Smooth muscle cell of the brain vasculature (primary cell): ENCODE measurements at regions not wholly inside any gene's neighbourhood (a gene's known extent, or its start where the extent isn't known, plus 50 kb on each side); places are given as distances from the start of the nearest gene placed in this dataset.

Experiments
- DNase-seq: peaks from one replicate; pipeline ENCODE4 v3.0.0-alpha.2; 2012; ENCODE audit warnings: low read depth, low spot score

DNA sequence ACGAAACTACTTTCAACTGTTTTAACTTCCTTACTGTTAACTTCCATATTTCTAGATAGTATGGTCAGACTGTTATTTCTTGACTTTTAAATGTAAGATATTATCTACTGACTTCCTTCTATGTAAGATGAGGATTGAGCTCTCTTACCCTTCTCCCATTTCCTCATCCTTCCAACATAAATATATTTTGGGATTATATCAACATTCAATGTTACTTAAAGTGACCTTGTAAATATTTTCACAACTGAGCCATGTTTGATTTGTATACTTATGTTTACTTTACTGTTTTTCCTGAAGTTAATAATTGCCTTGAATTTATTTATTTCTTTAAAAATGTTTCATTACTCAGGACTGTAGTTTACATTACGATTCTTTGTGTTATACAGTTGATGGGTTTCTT, 148.7 kb downstream of the ZIC5 start:
- DNase-seq: no peak

DNA sequence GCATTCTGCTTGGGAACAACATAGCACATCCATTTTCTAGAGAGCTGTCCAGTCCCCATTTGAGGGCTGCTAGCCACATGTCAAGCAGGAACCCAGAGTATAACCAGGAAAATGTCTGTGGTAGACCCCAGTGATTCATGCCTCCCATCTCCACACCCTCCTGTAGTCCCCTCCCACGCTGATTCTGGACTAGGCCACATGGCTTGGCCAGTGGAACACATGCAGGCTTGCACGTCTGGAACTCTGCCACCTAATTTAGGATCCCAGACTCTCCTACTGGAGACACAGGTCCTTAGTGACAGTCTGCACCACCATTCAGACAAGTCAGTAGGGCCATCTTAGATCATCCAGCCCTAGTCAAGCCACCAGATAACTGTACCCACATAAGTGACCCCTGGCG, 149.8 kb downstream of the ZIC5 start:
- DNase-seq: no peak

DNA sequence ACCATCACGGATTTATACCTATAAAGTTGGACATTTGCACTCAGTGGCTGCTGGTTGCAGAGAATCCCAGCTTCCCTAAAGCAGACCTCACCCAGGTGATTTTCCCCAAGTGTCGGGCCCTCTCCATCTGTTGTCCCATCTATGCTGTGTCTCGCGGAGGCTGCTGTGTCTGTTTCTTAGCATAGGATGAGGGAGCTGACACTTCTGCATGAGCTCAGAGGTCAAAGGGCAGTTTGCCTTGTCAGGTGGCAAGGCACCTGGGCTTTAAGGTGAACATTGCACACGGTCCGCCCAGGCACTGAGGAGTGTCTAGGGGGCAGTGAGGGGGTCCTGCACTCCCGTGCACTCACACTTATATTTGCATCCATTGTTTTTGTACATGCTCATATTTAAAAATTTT, 151.6 kb downstream of the ZIC5 start:
- DNase-seq: no peak

DNA sequence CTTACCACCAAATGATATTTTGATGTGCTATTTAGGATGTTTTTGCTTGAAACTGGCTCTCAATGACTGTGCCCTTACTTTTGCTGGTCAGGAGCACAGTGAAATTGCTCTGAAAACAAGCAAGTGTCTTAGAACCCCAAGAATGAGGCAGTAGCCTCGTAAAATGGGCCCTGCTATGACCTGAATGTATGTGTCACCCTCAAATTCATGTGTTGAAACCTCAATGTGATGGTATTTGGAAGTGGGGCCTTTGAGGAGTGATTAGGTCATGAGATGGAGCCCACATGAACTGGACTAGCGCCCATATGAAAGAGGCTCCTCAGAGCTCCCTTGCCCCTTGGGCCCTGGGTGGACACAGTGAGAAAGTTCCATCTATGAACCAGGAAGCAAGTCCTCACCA, 155.2 kb downstream of the ZIC5 start:
- no peak for DNase-seq

DNA sequence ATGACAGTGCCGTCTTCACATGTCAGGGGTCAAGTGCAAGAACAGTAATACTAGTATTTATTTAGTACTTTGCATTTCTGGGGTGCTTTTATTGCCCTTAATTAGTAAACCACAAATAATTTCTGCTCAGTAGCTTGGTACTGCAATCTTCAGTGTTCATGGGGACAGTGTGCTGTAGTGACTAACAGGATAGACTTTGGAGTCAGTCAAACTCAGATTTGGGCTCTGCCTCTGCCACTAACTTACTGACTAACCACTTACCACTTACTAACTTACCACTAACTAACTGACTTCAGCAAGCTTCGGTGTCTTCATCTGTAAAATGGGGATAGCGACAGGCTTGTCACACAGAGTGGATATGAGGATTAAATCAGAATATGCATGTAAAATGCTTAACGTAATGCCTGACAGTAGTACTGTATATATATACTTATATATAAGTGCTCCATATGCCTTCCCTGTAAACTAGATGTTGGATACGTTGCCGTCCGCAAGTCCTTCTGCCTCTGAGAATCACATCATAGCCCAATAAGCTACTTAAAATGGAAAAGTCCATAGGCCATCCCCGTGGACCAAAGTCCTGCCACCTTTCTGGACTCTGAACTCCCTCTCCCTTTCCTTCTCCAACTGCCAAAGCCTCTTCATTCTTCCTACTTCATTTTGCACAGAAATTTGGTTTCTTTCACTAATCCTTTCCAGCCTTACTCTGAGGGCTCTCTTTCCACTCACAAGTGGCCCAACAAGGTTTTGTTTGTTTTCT, 158.1 kb downstream of the ZIC5 start:
- no peak for DNase-seq

- no peak for DNase-seq
These were observed 158.9 kb downstream of the ZIC5 start for GRCh38 chr13:99812625-99813024.

DNA sequence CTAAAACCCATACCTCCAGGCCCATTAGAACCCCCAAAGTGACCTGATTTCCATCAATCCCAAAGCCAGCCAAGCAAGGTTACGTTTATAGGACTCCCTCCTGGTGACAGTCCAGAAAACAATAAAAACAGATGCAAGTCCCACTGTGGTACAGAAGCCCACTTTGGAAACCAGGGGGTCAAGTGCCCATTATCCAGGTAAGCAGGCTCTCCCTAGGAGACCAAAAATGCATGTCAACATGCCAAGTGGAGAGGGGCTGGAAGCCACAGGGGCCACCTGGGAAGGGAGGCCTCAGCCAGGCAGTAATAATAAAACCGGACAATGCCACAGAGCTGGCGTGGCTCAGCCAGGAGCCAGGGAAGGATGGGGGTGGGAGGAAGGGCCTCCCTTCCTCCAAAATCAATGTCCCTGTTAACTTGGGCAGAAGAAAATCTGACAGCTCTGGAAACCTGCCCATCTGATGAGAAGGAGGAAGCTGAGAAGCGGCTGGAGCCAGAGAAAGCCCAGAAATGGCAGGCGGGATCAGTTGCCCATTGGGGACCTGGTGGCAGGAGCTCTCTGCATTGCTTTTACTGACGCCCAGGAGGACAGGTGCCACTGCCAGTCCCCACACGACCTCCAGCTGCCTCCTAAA, 160.4 kb downstream of the ZIC5 start:
- DNase-seq: no peak

DNA sequence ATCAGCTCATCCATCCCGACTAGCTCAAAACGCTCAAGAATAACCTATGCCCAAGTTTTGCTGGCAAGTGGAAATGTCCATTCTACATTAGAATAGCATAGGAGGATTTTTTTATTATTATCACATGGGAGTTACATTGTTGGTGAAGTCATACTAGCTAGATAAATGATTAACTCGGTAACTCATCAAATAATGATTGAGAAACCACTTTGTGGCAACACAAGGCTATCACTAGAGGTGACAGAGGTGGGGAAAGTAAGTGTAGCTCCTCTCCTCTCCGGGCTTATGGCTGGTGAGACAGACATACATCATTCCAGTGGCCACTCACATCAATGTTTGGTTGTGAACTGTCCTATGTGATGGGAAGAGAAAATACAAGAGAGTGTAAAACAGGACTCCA, 161.6 kb downstream of the ZIC5 start:
- DNase-seq: no peak

- no peak for DNase-seq
These were observed 162.1 kb downstream of the ZIC5 start for GRCh38 chr13:99809496-99809895.

- DNase-seq: no peak
These were observed 162.8 kb downstream of the ZIC5 start for GRCh38 chr13:99808786-99809185.

GRCh38 chr13:99806671-99807070, 164.9 kb downstream of the ZIC5 start:
- no peak for DNase-seq

GRCh38 chr13:99805361-99805760, 166.2 kb downstream of the ZIC5 start:
- DNase-seq: no peak

GRCh38 chr13:99803141-99803540, 168.4 kb downstream of the ZIC5 start:
- no peak for DNase-seq

DNA sequence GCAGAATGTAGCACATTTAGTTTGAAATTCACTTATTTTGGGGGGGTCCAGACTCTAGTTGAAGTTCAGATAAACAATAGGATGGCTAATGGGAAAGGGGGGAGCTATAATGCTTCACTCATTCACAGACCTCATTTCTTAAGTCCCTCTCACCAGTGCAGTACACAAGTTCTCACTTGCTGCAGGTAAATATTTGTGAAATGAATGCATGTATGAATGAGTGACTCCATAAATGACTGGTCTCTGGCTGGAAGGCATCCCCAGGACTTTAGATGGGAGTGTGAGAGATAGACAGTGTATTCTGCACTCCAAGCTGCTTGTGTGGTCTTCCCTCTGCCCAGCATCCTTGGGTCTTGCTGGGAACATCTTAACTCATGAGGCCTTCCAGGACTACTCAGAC, 169.2 kb downstream of the ZIC5 start:
- no peak for DNase-seq

- DNase-seq: no peak
These were observed 170.6 kb downstream of the ZIC5 start for GRCh38 chr13:99800951-99801350.

DNA sequence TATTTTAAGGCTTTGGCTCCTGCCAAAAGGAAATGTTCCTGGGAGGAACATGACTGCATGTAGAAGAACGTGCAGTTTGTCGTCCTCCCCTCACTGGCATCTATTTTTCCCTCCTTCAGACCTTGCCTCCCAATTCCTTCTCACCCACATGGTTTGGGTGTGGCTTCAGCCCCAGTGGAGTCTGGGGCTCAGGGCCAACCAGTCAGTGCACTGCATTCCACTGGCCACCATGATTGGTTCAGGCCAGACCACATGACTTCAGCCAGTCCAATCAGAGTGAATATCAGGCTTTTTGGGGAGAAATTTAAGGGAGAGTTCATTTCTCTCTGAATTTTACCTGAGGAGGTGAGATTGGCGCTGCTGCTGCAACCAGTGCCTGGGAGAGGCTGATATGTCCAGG, 171.6 kb downstream of the ZIC5 start:
- DNase-seq: no peak

DNA sequence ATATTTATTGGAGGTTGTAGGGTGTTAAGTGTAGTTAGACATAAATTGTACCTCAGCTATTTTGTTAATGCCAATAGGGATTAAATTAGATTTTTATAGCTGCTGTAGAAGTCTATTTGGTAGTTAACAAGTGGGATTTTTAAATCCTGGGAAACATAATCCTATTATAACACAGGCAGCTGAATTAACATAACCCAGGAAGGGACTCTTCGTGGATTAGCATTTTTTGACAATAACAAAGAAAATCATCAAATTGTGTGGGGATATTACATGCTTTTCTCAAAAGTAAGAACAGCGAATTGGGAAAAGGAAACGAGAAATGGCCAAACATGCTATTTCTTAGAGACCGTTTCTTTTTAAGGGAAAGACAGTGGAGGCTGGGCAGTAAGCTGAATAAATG, 172.8 kb downstream of the ZIC5 start:
- no peak for DNase-seq

- DNase-seq: no peak
These were observed 173.9 kb downstream of the ZIC5 start for GRCh38 chr13:99797691-99798090.

DNA sequence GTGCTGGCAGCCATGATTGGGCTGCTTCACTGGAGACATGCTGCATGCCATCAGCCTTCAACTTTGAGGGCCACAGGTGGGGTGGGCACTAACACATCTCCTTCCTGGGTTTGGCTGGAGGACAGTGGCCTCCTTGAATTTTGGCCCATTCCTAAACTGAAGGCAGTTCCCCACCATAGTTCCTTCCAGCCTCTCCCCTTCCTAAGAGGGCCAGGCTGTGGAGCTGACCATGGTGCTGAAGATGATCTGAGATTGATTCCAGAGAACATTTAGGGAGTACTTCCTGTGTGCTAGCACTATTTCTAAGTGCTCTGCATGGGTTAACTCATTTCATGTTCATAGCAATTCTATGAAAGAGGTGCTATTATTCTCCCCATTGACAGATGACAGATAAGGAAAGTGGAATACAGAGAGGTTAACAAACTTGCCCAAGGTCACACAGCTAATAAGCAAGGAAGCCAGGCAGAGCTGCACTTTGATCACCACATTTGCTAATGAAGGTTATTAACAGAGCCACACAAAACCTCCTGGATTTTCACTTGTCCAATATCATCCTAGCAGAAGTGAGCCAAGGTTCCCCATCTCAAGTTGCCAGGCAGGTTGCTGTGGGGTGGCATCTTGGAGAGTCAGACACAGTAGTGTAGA, 175.3 kb downstream of the ZIC5 start:
- DNase-seq: peak; percentile 23

DNA sequence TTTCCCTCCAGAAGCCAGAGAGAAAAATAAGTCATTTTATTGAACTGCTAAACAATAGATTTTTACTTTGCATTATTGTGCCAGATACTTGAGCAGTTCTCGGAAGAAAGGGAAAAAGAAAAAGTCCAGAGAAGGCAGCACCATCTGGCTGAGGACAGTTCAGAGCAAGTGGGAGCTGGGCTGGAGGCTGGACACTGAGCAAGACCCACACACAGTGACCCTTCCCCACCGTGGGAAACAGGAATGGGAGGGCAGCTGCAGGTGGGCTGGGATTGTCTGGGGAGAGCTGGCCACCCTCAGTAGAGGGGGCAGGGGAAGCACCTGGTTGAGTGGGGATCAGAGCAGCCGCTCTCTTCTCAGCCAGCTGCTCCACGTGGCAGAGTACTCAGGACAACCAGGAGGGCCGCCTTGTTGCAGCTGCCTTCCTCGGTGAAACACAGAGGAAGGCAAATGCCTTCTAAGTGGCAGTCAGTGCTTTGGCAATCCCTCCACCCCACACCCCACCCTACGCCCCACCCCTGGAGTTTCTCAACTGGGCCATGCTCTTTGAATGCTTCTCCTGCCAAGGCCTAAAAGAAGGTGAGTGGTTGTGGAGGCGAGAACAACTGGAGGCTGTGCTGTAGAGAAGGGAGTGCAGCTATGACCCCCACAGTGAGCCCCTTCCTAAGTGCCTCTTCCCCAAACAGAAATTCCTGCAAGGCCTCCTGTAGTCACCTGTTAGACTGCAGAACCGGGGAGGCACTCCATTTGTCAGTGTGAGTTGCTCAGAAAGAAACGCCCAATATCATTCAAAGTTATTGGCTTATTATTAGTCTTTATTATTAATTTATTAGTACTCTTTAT, 179.3 kb downstream of the ZIC5 start:
- DNase-seq: no peak

GRCh38 chr13:99782669-99783068, 188.9 kb downstream of the ZIC5 start:
- no peak for DNase-seq

DNA sequence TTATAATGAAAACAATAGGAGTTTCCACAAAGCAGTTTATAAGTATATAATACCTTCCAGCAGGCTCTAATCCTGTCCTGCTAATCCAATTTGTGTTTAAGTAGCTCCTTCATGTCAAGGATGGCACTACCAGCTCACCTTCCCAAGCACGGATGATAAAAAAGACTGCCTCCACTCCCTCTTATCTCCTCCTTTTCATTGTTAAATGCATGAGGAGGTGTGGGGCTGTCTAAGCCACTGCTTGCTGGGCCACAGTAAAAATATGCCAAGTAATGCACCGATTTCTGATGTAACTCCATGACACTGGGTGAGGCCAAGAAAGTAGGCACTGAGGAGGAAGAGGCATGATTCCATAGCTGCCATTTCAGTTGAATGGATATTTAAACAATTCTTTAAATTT, 193.1 kb downstream of the ZIC5 start:
- DNase-seq: no peak
